ENCODE measurements at regions not wholly inside any gene's neighbourhood (a gene's known extent, or its start where the extent isn't known, plus 50 kb on each side); places are given as distances from the start of the nearest gene placed in this dataset.

GRCh38 chr7:55623617-55624016, 51.3 kb upstream of the VOPP1 start:
- TF ChIP-seq CTCF (IDR thresholded peaks at IDR 0.05; ENCODE audit: control insufficient read depth, extremely low read depth, insufficient read depth) = no peak
- DNase-seq (ENCODE audit: low read depth) = no peak
- H3K4me3 ChIP-seq (ENCODE audit: low read depth, low read length) = no peak overlapping the region

GRCh38 chr7:55622241-55622640, 49.9 kb upstream of the VOPP1 start:
- TF ChIP-seq CTCF (IDR thresholded peaks at IDR 0.05; ENCODE audit: control insufficient read depth, extremely low read depth, insufficient read depth) = no peak
- no peak overlapping the region for H3K4me3 ChIP-seq (ENCODE audit: low read depth, low read length)
- DNase-seq (ENCODE audit: low read depth) = no peak

Measured in LNCaP clone FGC (cell line).